Stomach (tissue), 8 donors: ENCODE measurements at regions not wholly inside any gene's neighbourhood (a gene's known extent, or its start where the extent isn't known, plus 50 kb on each side); places are given as distances from the start of the nearest gene placed in this dataset.

Experiments
- DNase-seq, 2 donors: peaks; one replicate each; pipeline versions ENCODE4 v3.0.0 to v3.0.0-alpha.2; 2013 to 2019
- H3K27ac ChIP-seq, 5 donors: fragments of 200-600 bp in 4 of 5; sonication (generic) in 4 of 5; one replicate each; pipeline ENCODE4 v1.5.1; 2013 to 2019; ENCODE audit warnings: mild to moderate bottlenecking in 1 of 5, moderate library complexity in 1 of 5
- H3K27me3 ChIP-seq, 3 donors: fragments of 200-600 bp; sonication (generic); one replicate each; pipeline ENCODE4 v1.5.1; 2017 to 2019; ENCODE audit warnings: mixed run types in 1 of 3
- H3K36me3 ChIP-seq, 4 donors: fragments of 200-600 bp; sonication (generic); 1 replicate in 3 of 4; 2 replicates in 1 of 4; pipeline ENCODE4 v1.5.1; 2016 to 2019
- H3K4me1 ChIP-seq, 4 donors: fragments of 200-600 bp; sonication (generic); one replicate each; pipeline ENCODE4 v1.5.1; 2016 to 2019
- H3K4me3 ChIP-seq, 4 donors: fragments of 200-600 bp; sonication (generic) in 3 of 4; one replicate each; pipeline ENCODE4 v1.5.1; 2016 to 2019; ENCODE audit warnings: mild to moderate bottlenecking in 1 of 4
- H3K9me3 ChIP-seq, 4 donors: fragments of 200-600 bp; sonication (generic); one replicate each; pipeline ENCODE4 v1.5.1; 2016 to 2019
- CTCF ChIP-seq, 7 experiments: fragments of 450-650 bp in 4 of 7; fragments of 200-600 bp in 3 of 7; sonication (generic) in 3 of 7; IDR thresholded peaks; one replicate each; pipeline ENCODE4 v1.5.1; 2016 to 2019; ENCODE audit warnings: antibody characterized with exemption in 7 of 7, control low read depth in 2 of 7, mild to moderate bottlenecking in 1 of 7
- EP300 ChIP-seq: sonication (generic); formaldehyde crosslinking; IDR thresholded peaks from one replicate; pipeline ENCODE4 v1.6.1; 2017; ENCODE audit warnings: antibody characterized with exemption
- POLR2A ChIP-seq, 4 donors: fragments of 450-650 bp; IDR thresholded peaks; one replicate each; pipeline ENCODE4 v1.6.1; 2016; ENCODE audit warnings: antibody characterized with exemption in 4 of 4, control low read depth in 2 of 4, mild to moderate bottlenecking in 1 of 4, moderate library complexity in 1 of 4
- POLR2AphosphoS5 ChIP-seq, 3 donors: sonication (generic); formaldehyde crosslinking; IDR thresholded peaks; one replicate each; pipeline ENCODE4 v1.6.1; 2016; ENCODE audit warnings: antibody characterized with exemption in 3 of 3
- WGBS, 5 donors: extraction: QIAGEN DNeasy Blood & Tissue Kit in 3 of 5; methylation state at CpG; one replicate each; pipeline versions ENCODE4 v1.1.5 to v1.1.7; 2013 to 2018; 5-methylcytosine and 5-hydroxymethylcytosine counted together
- intact Hi-C: fragments of 100-400 bp; cut with DNase I; formaldehyde crosslinking; loops from one replicate; pipeline ENCODE4 v1.15.1; 2023; ENCODE audit warnings: low total_unique reads
- donor health status: healthy with polysubstance abuse.
- donor health status: Bipolar disorder and iron deficiency.
- donor health status: healthy.

GRCh38 chr12:132423251-132423819, 66.6 kb upstream of the FBRSL1 start:
- H3K4me3 ChIP-seq, result no peak overlapping the region
- peaks cover 0 to 4% (median 0%) of the 10 kb centered on the region in 4 donors for H3K9me3 ChIP-seq
- TF ChIP-seq EP300 (no peak), POLR2A (IDR thresholded peaks at IDR 0.05) (no peak), CTCF (IDR thresholded peaks at IDR 0.05) (no peak), POLR2AphosphoS5 (IDR thresholded peaks at IDR 0.05) (no peak)
- peaks cover 0 to 2% (median under 1%) of the 10 kb centered on the region in 4 donors for H3K4me1 ChIP-seq
- intact Hi-C loops, result no loop called here
- peaks cover 0 to 95% (median 33%) of the 10 kb centered on the region in 3 donors for H3K27me3 ChIP-seq
- peak in 1 of 2 donors; percentile 66 for DNase-seq
- WGBS, 5 donors, result 62 to 76% (median 74%) methylated on average over 21 to 29 of the region's 29 CpGs
- H3K27ac ChIP-seq, result no peak overlapping the region
- no peaks in the 10 kb centered on the region for H3K36me3 ChIP-seq

- no peak for DNase-seq
- no peak for TF ChIP-seq POLR2A (IDR thresholded peaks at IDR 0.05)
- no peak for TF ChIP-seq POLR2AphosphoS5 (IDR thresholded peaks at IDR 0.05)
- TF ChIP-seq EP300, result no peak
- TF ChIP-seq CTCF (IDR thresholded peaks at IDR 0.05), result no peak
- Histone ChIP-seq H3K36me3 (no peaks in the 10 kb centered on the region), H3K9me3 (peaks cover 0 to 4% (median 0%) of the 10 kb centered on the region in 4 donors), H3K4me3 (no peak overlapping the region), H3K27ac (no peak overlapping the region), H3K27me3 (peaks cover 0 to 95% (median 39%) of the 10 kb centered on the region in 3 donors), H3K4me1 (no peaks in the 10 kb centered on the region)
- WGBS, 5 donors, result 41 to 51% (median 45%) methylated on average over 5 to 6 of the region's 6 CpGs
- intact Hi-C loops, result no loop called here
These were observed 67.4 kb upstream of the FBRSL1 start for GRCh38 chr12:132422381-132423043.

- H3K27me3 ChIP-seq, result peaks cover under 1 to 95% (median 41%) of the 10 kb centered on the region in 3 donors
- intact Hi-C loops, result no loop called here
- H3K27ac ChIP-seq, result no peak overlapping the region
- no peaks in the 10 kb centered on the region for H3K36me3 ChIP-seq
- H3K4me3 ChIP-seq, result no peak overlapping the region
- H3K9me3 ChIP-seq, result peaks cover 0 to 4% (median 0%) of the 10 kb centered on the region in 4 donors
- no peaks in the 10 kb centered on the region for H3K4me1 ChIP-seq
- WGBS, 5 donors, result 53 to 88% (median 64%) methylated on average over 7 to 10 of the region's 10 CpGs
- no peak for TF ChIP-seq POLR2AphosphoS5 (IDR thresholded peaks at IDR 0.05)
- TF ChIP-seq EP300, result no peak
- TF ChIP-seq CTCF (IDR thresholded peaks at IDR 0.05), result no peak
- TF ChIP-seq POLR2A (IDR thresholded peaks at IDR 0.05), result no peak
- no peak for DNase-seq
These were observed 67.9 kb upstream of the FBRSL1 start for GRCh38 chr12:132422040-132422380.

- H3K27ac ChIP-seq, result no peak overlapping the region
- peaks cover 0 to 2% (median 0%) of the 10 kb centered on the region in 4 donors for H3K9me3 ChIP-seq
- H3K4me1 ChIP-seq, result peaks cover 6 to 9% (median 7%) of the 10 kb centered on the region in 4 donors
- no peak for DNase-seq
- WGBS, 5 donors, result 52 to 74% (median 62%) methylated on average over 18 of the region's 18 CpGs
- TF ChIP-seq POLR2A (IDR thresholded peaks at IDR 0.05) (no peak), EP300 (no peak)
- H3K4me3 ChIP-seq, result no peak overlapping the region
- intact Hi-C loops, result loop anchor here (5.0 to 10.0 kb wide), 2 partner anchors 105 to 193 kb away; partner anchors contain the start of gene LRCOL1
- H3K27me3 ChIP-seq, result peaks cover 10 to 95% (median 42%) of the 10 kb centered on the region in 3 donors
- no peaks in the 10 kb centered on the region for H3K36me3 ChIP-seq
These were observed 70.2 kb upstream of the FBRSL1 start for GRCh38 chr12:132419631-132420246.
